ENCODE measurements at regions not wholly inside any gene's neighbourhood (a gene's known extent, or its start where the extent isn't known, plus 50 kb on each side); places are given as distances from the start of the nearest gene placed in this dataset.
A peak's percentile ranks its signal among the peaks of the same experiment; 100 is the strongest.
"Not testable (repeated sequence)": the region's sequence is repeated elsewhere in the genome, so short reads cannot be mapped to it uniquely, and the experiment has no call there.

GRCh38 chr20:48025661-48026060 lies 240.4 kb upstream of the SULF2 start:
- peaks cover 5% of the 10 kb centered on the region for H3K4me1 ChIP-seq
- TF ChIP-seq, protein P1, sequence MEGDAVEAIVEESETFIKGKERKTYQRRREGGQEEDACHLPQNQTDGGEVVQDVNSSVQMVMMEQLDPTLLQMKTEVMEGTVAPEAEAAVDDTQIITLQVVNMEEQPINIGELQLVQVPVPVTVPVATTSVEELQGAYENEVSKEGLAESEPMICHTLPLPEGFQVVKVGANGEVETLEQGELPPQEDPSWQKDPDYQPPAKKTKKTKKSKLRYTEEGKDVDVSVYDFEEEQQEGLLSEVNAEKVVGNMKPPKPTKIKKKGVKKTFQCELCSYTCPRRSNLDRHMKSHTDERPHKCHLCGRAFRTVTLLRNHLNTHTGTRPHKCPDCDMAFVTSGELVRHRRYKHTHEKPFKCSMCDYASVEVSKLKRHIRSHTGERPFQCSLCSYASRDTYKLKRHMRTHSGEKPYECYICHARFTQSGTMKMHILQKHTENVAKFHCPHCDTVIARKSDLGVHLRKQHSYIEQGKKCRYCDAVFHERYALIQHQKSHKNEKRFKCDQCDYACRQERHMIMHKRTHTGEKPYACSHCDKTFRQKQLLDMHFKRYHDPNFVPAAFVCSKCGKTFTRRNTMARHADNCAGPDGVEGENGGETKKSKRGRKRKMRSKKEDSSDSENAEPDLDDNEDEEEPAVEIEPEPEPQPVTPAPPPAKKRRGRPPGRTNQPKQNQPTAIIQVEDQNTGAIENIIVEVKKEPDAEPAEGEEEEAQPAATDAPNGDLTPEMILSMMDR (IDR thresholded peaks at IDR 0.05), result no peak
- TF ChIP-seq EZH2phosphoT487 (IDR thresholded peaks at IDR 0.05), result no peak
- TF ChIP-seq EZH2 (IDR thresholded peaks at IDR 0.05), result no peak
- no peaks in the 10 kb centered on the region for H3K36me3 ChIP-seq
- H3K36me3 Mint-ChIP-seq, result no peaks in the 10 kb centered on the region
- H3K9me3 ChIP-seq (ENCODE audit: low read depth), result no peaks in the 10 kb centered on the region
- peaks cover 13% of the 10 kb centered on the region for H3K9me3 Mint-ChIP-seq
- no peaks in the 10 kb centered on the region for H3K79me2 ChIP-seq (ENCODE audit: low read depth)
- no peaks in the 10 kb centered on the region for H3K27me3 ChIP-seq
- no peaks in the 10 kb centered on the region for H3F3A ChIP-seq (ENCODE audit: low read depth)
- no peak overlapping the region for H3K9ac ChIP-seq
- no peak for DNase-seq (ENCODE audit: low spot score)
- no peak overlapping the region for H3K27ac Mint-ChIP-seq
- H2AFZ ChIP-seq (replicated peaks), result no peak overlapping the region
- peaks cover 32% of the 10 kb centered on the region for H3K4me1 Mint-ChIP-seq
- no peaks in the 10 kb centered on the region for H4K20me1 ChIP-seq (ENCODE audit: low read depth)
- H3K4me3 ChIP-seq, result no peak overlapping the region
- H3K4me3 Mint-ChIP-seq, result no peak overlapping the region
- no peak overlapping the region for H3K27ac ChIP-seq
- H3K4me2 ChIP-seq, result no peak overlapping the region
- H3K27me3 Mint-ChIP-seq (ENCODE audit: insufficient read depth, low read depth), result peaks cover 7% of the 10 kb centered on the region

- Mint-ChIP-seq H3K36me3 (no peaks in the 10 kb centered on the region), H3K9me3 (peaks cover 13% of the 10 kb centered on the region), H3K27me3 (ENCODE audit: insufficient read depth, low read depth) (peaks cover 3% of the 10 kb centered on the region), H3K27ac (no peak overlapping the region), H3K4me3 (no peak overlapping the region), H3K4me1 (peaks cover 33% of the 10 kb centered on the region)
- no peak overlapping the region for H3K4me3 ChIP-seq
- H3K36me3 ChIP-seq, result no peaks in the 10 kb centered on the region
- H3K4me1 ChIP-seq, result peaks cover 4% of the 10 kb centered on the region
- no peaks in the 10 kb centered on the region for H3F3A ChIP-seq (ENCODE audit: low read depth)
- H3K9me3 ChIP-seq (ENCODE audit: low read depth), result no peaks in the 10 kb centered on the region
- no peaks in the 10 kb centered on the region for H3K79me2 ChIP-seq (ENCODE audit: low read depth)
- H3K9ac ChIP-seq, result no peak overlapping the region
- no peaks in the 10 kb centered on the region for H3K27me3 ChIP-seq
- H4K20me1 ChIP-seq (ENCODE audit: low read depth), result no peaks in the 10 kb centered on the region
- no peak overlapping the region for H3K27ac ChIP-seq
- H3K4me2 ChIP-seq, result no peak overlapping the region
- DNase-seq (ENCODE audit: low spot score), result peak; percentile 49
- peak overlapping the region; percentile 87 for H2AFZ ChIP-seq (replicated peaks)
- TF ChIP-seq EZH2phosphoT487 (IDR thresholded peaks at IDR 0.05), result no peak
- no peak for TF ChIP-seq EZH2 (IDR thresholded peaks at IDR 0.05)
- TF ChIP-seq, protein P1 (IDR thresholded peaks at IDR 0.05), result no peak
Observed at GRCh38 chr20:48025051-48025515, 239.8 kb upstream of the SULF2 start.

DNA sequence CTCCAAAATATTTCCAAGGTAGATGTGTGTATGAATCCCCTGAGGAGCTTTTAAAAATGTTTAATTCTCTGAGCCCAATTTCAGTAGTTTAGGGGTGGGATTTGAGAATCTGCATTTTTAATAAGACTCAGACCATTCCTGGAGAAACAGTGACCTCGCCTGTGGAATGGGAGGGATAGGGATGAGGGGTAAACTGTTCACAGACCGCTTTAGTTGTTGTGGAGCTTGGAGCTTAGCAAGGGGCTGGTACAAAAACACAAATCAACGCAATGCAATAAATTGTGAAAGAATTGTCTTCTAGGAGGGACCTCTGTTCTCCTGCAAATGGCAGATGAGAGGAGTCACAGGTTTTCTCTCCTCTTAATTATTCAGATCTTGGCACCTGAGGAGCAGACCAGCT lies 239.3 kb upstream of the SULF2 start:
- no peaks in the 10 kb centered on the region for H4K20me1 ChIP-seq (ENCODE audit: low read depth)
- Mint-ChIP-seq H3K4me3 (no peak overlapping the region), H3K27ac (no peak overlapping the region), H3K27me3 (ENCODE audit: insufficient read depth, low read depth) (peaks cover 3% of the 10 kb centered on the region), H3K9me3 (peaks cover 13% of the 10 kb centered on the region), H3K4me1 (peaks cover 34% of the 10 kb centered on the region), H3K36me3 (no peaks in the 10 kb centered on the region)
- no peaks in the 10 kb centered on the region for H3K79me2 ChIP-seq (ENCODE audit: low read depth)
- DNase-seq (ENCODE audit: low spot score), result no peak
- no peak overlapping the region for H2AFZ ChIP-seq (replicated peaks)
- H3K27me3 ChIP-seq, result no peaks in the 10 kb centered on the region
- no peaks in the 10 kb centered on the region for H3K9me3 ChIP-seq (ENCODE audit: low read depth)
- H3K4me1 ChIP-seq, result no peaks in the 10 kb centered on the region
- H3K36me3 ChIP-seq, result no peaks in the 10 kb centered on the region
- no peak overlapping the region for H3K9ac ChIP-seq
- H3K4me3 ChIP-seq, result no peak overlapping the region
- no peak overlapping the region for H3K4me2 ChIP-seq
- H3F3A ChIP-seq (ENCODE audit: low read depth), result no peaks in the 10 kb centered on the region
- TF ChIP-seq, protein P1 (IDR thresholded peaks at IDR 0.05), result no peak
- TF ChIP-seq EZH2phosphoT487 (IDR thresholded peaks at IDR 0.05), result no peak
- no peak for TF ChIP-seq EZH2 (IDR thresholded peaks at IDR 0.05)
- no peak overlapping the region for H3K27ac ChIP-seq

DNA sequence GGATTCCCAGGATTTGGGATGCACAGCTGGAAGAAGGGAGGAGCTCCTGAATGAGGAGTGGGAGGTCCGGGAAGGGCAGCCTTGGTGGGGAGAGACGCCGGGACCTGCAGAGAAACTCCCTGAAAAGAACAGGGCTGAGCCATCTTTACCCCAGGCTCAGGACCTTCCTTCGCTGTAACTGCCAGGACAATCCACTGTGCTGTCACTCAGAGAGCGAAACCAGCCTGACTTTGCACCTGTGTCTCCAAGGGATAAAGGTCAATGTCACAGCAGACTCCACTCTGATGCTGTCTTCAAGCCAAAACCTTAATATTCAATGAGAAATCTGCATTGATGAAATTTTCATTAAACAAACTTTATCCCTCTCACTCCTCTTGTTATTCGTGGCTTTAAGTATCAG lies 235.4 kb upstream of the SULF2 start:
- H3K4me2 ChIP-seq; H3K4me1 ChIP-seq; H3K9me3 ChIP-seq (ENCODE audit: low read depth); H3K36me3 Mint-ChIP-seq; H3K4me3 ChIP-seq; H3K9ac ChIP-seq; H3K79me2 ChIP-seq (ENCODE audit: low read depth); H4K20me1 ChIP-seq (ENCODE audit: low read depth); H3K36me3 ChIP-seq; H2AFZ ChIP-seq (replicated peaks); H3K27me3 Mint-ChIP-seq (ENCODE audit: insufficient read depth, low read depth); H3K27me3 ChIP-seq; H3F3A ChIP-seq (ENCODE audit: low read depth); DNase-seq (ENCODE audit: low spot score); H3K27ac ChIP-seq: not testable (repeated sequence)
- Mint-ChIP-seq H3K9me3 (peaks cover 16% of the 10 kb centered on the region), H3K4me1 (peaks cover 25% of the 10 kb centered on the region), H3K27ac (peak overlapping the region; percentile 88), H3K4me3 (peak overlapping the region; percentile 46)
